ENCODE measurements at regions not wholly inside any gene's neighbourhood (a gene's known extent, or its start where the extent isn't known, plus 50 kb on each side); places are given as distances from the start of the nearest gene placed in this dataset.
"Not testable (repeated sequence)": the region's sequence is repeated elsewhere in the genome, so short reads cannot be mapped to it uniquely, and the experiment has no call there.

DNA sequence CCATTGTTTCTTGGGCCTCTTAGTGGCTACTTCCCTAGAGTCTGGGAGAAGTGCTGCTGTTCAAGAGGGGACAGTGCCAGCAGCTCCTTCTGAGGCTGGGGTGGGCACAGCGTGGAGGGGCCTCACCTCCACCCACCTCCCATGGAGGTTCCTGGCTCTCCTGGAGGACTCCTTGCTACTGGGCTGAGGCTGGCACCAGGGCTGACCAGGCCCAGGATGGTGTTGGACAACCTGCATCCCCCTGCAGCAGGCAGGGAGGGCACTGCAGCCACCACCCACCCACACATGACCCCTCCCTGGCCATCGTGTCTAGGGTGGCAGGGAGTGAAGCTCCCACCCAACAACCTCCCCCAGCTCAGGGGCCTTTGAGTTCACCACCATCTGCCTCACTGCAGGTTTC, 1549.3 kb upstream of the USP9Y start:
- not testable (repeated sequence) for DNase-seq; H3K9me3 ChIP-seq; ATAC-seq (ENCODE audit: low FRiP score in 2 of 2); H3K27me3 ChIP-seq; H3K4me3 ChIP-seq; H3K4me1 ChIP-seq; H3K36me3 ChIP-seq; H3K27ac ChIP-seq
- no CpG with 5 or more reads among the region's 2 CpGs for WGBS, 2 donors

DNA sequence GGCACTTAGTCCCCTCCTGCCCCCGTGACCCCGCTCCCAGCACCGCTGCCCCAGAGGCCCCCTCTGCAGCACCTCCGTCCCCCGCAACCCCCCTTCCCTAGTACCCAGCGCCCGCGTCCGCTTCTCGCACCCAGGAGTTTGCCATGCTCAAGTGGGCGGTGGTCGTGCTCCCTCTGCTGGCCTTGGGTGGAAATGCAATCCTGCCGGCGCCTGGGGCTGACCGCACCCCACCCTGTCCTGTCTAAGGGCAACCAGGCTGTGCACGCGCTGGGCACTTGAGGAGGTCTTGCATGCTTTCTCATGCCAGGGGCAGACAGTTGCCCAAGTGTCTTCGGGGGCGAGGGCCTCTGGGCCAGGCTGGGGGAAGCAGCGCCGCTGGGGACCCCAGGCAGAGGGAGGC, 1544.9 kb upstream of the USP9Y start:
- not testable (repeated sequence) for H3K27ac ChIP-seq; H3K4me3 ChIP-seq; H3K4me1 ChIP-seq; H3K36me3 ChIP-seq; ATAC-seq (ENCODE audit: low FRiP score in 2 of 2); H3K9me3 ChIP-seq; H3K27me3 ChIP-seq
- DNase-seq: peak in 1 of 2 donors; percentile 46
- no CpG with 5 or more reads among the region's 21 CpGs for WGBS, 2 donors

DNA sequence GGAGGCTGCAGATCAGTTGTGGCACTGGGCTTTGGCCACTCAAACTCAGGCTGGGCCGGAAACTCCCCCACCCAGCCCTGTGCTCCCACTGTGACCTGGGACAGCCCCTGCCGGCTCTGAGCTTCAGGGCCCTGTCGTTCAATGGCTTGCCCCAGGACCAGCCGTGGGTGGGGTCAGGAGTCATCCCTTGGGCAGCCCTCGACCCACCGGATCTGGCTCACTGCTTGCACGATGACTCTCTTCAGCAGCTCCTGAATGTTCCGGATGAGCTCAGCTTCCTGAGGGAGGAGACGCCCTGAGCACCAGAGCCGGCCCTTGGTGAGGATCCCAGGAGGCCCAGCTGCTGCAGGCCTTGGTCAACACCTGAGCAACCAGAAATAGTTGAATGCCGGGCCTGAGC, 1544.2 kb upstream of the USP9Y start:
- not testable (repeated sequence) for H3K36me3 ChIP-seq; ATAC-seq (ENCODE audit: low FRiP score in 2 of 2); H3K27me3 ChIP-seq; DNase-seq; H3K4me3 ChIP-seq; H3K27ac ChIP-seq; H3K9me3 ChIP-seq; H3K4me1 ChIP-seq
- 100% methylated on average over 2 of the region's 11 CpGs; no CpG with 5 or more reads in 1 of the 2 donors for WGBS, 2 donors

GRCh38 chrY:11177033-11177432, 1524.0 kb upstream of the USP9Y start:
- ATAC-seq (ENCODE audit: low FRiP score in 2 of 2); H3K27ac ChIP-seq; H3K4me3 ChIP-seq; DNase-seq; H3K9me3 ChIP-seq; H3K4me1 ChIP-seq; H3K27me3 ChIP-seq; H3K36me3 ChIP-seq: not testable (repeated sequence)
- no CpG with 5 or more reads among the region's 5 CpGs for WGBS, 2 donors

- ATAC-seq (ENCODE audit: low FRiP score in 2 of 2): not testable (repeated sequence)
Observed at GRCh38 chrY:11201133-11201532, 1499.9 kb upstream of the USP9Y start.

GRCh38 chrY:11214851-11215250, 1486.2 kb upstream of the USP9Y start:
- H3K4me1 ChIP-seq; H3K27me3 ChIP-seq; ATAC-seq (ENCODE audit: low FRiP score in 2 of 2); H3K36me3 ChIP-seq; H3K9me3 ChIP-seq: not testable (repeated sequence)
- peak overlapping the region in 1 of 4 donors; percentile 35 for H3K27ac ChIP-seq
- peak in 1 of 2 donors; percentile 57 for DNase-seq
- no CpG with 5 or more reads among the region's 20 CpGs for WGBS, 2 donors
- peak overlapping the region in 2 of 4 donors; percentile 14 to 34 for H3K4me3 ChIP-seq

More at GRCh38 chrY:11201133-11201532, 1499.9 kb upstream of the USP9Y start:
- 79% methylated on average over 5 of the region's 6 CpGs; no CpG with 5 or more reads in 1 of the 2 donors for WGBS, 2 donors
- H3K4me3 ChIP-seq, H3K9me3 ChIP-seq, H3K27me3 ChIP-seq, DNase-seq, H3K4me1 ChIP-seq, H3K27ac ChIP-seq, H3K36me3 ChIP-seq: not testable (repeated sequence)

Small RNA genes in the stretch of these regions (small RNA-seq; reads per million reads assigned to genes)
- gene AC134878.1 (0 reads per million in 4 donors), gene AC140113.1 (0 reads per million in 4 donors), gene AC140113.2 (0 reads per million in 4 donors), gene AC140113.3 (0 reads per million in 4 donors), gene AC140113.4 (0 reads per million in 4 donors), gene ANKRD20A6P (0 reads per million in 4 donors)
